GM19438 (cell line): ENCODE measurements at regions not wholly inside any gene's neighbourhood (a gene's known extent, or its start where the extent isn't known, plus 50 kb on each side); places are given as distances from the start of the nearest gene placed in this dataset.
"Not testable (repeated sequence)": the region's sequence is repeated elsewhere in the genome, so short reads cannot be mapped to it uniquely, and the experiment has no call there.

Experiments used
- ATAC-seq: cut with Tn5 transposase; IDR thresholded peaks from one replicate; pipeline ENCODE4 v1.9.1; 2021; ENCODE audit warnings: low read depth; ENCODE audit not compliant: unreplicated experiment

GRCh38 chr18:41899535-41899934 lies 55.5 kb upstream of the PIK3C3 start:
- no peak for ATAC-seq

- ATAC-seq, result no peak
Observed at GRCh38 chr18:41893432-41893831, 61.6 kb upstream of the PIK3C3 start.

DNA sequence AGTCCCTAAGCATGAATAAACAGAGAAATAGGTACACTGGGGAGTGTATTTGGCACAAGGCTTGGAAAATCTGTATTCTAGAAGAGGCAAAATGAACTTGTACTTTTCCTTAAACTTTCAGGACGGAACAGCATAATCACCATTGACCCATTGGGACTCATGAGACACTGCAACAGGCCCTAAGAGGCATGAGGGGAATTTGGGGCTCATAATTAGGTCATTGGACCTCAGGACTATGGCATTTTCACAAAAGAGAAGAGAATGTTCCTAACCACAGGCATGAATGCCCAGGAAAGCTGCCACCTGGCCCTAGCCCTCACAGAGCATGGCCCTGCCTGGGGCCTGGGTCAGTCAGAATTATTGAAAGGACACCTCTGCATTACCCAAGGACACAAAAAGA lies 67.9 kb upstream of the PIK3C3 start:
- no peak for ATAC-seq

DNA sequence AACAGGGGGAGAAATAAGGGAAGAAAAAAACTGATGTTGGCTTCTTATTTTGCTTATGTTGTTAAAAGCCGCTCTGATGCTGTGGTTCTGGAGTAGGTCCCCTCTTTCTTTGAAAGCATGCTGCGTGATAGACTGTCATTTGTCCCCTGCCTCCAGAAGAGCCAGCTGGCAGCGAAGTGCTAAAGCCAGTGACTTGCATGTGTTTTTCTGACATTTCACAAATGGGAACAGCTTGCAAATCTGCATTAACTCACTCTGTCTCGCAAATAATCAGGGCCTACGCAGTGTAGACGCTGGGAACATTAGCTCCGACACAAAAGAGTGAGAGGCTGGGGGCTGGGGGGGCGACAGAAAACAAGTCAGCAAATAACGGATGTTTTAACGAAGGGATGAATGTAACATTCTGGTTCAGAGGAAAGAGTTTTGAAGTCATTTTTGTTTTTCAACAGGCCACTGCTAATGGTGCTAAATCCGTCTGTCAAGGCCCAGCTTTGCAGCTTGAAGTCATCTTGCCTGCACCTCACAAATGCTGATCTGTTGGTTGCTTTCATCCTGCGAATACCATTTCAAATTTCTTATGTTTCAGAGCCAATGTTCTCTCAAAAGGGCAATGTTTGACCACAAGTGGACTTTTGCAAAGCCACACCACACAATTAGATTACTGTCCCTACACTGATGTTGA lies 68.8 kb upstream of the PIK3C3 start:
- ATAC-seq, result no peak

- no peak for ATAC-seq
Observed at GRCh38 chr18:41881285-41881684, 73.7 kb upstream of the PIK3C3 start.

DNA sequence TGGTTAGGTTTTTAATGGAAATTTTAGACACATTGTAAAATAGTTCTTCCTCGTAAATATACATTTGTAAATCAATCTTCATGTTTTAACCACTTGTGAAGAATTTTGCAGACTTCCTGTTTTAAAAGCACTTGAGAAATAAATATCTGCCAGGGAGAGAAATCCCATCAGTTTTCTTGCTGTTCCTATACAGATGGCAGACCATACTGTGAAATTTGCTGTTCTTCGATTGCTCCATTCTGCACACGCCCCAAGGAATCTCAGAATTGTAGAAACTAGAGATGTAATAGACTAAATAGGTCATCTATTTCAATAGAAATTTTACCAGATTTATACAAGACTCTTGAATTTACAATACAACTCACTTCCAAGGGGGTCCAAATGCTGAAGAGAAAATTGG lies 75.8 kb upstream of the PIK3C3 start:
- no peak for ATAC-seq

- ATAC-seq, result no peak
Observed at GRCh38 chr18:41875094-41875780, 79.8 kb upstream of the PIK3C3 start.

DNA sequence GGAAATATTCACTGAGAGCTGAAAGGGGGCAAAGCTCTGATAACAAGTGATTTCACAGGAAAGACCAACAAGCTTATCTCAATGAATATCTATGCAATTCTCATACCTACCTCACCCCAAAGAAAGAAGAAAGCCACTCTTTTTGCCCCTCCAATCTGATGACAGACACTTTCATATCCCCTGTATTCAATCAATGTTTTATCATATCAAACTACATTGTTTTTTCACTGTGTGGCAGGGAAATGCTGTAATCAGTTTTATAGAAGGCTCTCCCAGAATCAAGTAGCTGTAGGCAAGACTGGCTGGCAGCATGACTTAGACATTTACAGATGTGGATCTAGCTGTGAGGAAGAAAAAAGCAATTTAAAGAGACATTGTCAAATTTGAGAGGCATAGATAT lies 81.3 kb upstream of the PIK3C3 start:
- no peak for ATAC-seq

- ATAC-seq, result no peak
Observed at GRCh38 chr18:41872206-41872605, 82.8 kb upstream of the PIK3C3 start.

DNA sequence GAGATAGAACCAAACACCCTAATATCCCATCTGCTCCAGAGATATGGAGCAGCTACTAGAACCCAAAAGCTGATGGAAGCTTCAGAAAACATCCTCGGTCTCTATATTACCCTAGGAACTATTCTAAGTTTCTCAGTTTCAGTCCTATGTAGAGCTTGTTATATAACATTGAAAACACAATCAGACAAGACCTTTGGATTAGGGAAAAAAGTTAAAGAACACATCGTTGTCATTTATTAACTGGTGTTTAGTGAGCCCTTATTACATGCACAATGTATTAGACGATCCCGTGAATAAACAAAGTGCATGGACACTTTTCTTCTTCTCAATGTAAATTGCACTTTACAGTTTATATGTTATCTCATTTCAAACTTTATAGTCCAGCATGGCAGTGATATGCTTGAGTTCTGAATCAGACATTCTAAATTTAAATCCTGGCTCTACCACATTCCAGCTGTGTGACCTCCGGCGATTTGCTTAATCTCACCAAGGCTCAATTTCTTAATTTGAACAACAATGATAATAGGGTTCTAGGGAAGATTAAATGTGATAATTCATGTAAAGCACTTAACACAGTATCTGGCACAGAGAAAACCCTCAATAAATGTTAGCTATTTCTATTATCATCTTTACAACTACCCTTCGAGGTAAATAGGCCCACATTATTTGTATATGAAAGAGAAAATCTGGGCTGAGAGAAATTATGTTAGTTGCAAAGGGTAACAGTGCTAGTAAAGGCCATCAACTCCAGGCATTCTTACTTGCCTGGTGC lies 83.6 kb upstream of the PIK3C3 start:
- no peak for ATAC-seq

DNA sequence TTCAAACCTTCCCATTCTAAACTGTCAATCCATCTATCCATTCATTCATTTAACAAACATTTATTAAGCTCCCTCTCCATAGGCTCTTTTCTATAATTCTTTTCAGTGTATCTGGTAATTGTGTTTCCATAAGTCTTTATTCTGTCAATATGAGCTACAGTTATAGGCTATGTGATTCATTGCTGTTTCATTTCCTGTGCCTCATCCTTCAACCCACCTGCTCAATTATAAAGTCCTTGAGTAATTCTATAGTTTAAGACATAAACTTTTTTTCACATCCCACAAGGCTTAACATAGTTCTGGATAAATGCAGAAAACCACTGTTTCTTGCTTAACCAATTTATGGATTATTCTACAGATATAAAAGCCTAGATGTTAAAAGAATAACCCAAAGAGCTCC lies 84.2 kb upstream of the PIK3C3 start:
- no peak for ATAC-seq

GRCh38 chr18:41870191-41870590 lies 84.8 kb upstream of the PIK3C3 start:
- no peak for ATAC-seq

- ATAC-seq, result not testable (repeated sequence)
Observed at GRCh38 chr18:41865796-41866195, 89.2 kb upstream of the PIK3C3 start.

DNA sequence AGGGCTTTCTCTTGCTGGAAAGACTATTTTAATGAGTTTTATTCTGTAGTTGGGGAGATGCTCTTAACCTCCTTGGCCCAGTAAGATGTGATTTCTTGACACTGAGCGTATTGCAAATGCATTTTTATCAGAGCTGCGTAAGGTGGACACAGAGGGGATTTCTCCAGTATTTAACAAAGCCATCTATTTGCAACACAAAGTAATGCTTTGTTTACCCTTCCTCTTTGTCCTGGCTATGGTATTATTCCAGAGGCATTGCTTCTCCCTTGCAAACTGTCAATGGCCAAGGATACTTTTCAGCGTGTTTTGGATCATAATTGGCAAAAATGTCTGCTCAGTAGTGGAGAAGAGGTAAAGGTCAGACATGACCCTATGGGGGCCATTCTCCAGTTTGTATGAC lies 90.8 kb upstream of the PIK3C3 start:
- ATAC-seq, result no peak

- no peak for ATAC-seq
Observed at GRCh38 chr18:41862921-41863320, 92.1 kb upstream of the PIK3C3 start.

DNA sequence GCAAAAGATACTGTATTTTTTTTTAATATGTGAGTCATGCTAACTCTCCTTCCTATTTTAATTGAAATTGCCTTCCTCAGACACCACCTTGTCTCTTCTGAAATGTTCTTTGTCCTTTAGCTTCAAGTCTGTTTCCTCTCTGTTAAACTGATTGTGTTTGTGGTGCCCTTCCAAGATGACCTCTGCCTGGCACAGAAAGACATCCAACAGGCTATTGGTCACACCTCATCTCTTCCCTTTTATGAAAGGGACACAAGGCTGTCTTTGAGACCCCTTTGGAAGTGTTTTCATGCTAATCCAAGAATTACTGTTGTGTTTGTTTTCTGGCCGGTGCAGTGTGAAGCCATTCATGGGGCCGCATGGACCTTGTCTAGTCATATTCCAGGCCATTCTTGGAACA lies 94.0 kb upstream of the PIK3C3 start:
- ATAC-seq, result no peak

DNA sequence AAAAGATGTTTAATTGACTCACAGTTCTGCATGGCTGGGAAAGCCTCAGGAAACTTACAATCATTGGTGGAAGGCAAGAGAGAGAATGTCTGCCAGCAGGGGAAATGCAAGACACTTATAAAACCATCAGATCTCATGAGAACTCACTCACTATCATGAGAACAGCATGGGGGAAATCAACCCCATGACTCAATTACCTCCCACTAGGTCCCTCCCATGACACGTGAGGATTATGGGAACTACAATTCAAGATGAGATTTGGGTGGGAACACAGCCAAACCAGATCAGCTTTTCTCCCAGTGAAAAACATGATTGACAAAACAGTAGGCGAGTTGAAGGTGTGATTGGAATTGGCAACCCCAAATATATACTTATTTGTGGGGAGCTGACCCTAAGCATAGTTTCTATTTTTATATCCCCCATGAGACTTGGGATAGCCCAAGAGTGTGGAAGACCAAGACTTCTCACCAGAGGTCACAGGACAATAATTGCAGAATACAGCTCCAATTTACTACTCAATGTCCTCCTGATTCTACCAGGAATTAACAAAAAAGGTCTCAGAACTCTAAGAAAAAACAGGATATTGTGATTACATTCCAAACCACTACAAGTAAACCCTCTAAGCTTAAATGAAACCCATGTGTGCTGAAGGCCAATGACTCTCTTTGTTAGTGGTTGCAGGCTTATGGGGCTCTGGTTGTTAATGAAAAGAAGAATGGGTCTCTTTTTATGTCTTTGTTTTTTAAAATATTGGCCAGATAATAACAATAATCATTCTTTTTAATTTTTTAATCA lies 96.1 kb upstream of the PIK3C3 start:
- no peak for ATAC-seq

DNA sequence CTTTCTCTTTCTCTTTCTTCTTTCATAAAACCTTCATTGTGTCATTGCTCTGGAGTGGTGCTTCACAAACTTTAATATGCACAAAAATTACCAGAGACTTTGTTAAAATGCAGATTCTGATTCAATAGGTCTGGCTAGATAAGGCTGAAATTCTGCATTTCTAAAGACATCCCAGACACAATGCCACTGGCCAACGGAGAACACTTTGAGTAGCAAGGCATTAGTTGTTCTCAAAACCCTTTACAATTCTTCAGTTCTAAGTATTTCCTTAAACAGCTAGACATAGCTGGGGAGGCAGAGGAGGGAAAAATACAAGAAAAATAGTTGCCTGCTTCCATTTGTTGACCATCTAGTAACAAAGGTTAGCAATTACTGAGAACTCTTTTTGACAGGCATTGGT lies 101.8 kb upstream of the PIK3C3 start:
- no peak for ATAC-seq

- ATAC-seq, result no peak
Observed at GRCh38 chr18:41850781-41851180, 104.3 kb upstream of the PIK3C3 start.

DNA sequence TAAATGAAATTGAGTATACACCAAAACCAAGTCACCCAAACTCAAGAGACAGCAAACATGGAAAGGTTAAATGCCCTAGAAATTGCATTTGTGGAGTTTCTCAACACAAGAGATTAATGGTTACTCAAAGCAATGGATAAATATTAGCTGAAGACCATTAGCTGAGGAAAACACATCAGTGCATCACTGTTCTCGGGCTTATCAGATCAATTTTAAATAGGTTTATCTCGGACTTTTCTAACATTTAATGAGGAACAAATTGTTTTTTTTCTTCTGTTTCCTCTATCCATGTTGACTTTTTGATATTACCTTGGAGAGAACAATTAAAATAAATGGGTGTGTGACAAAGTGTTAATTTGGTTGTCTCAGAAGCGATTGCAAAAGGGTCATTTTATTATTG lies 105.4 kb upstream of the PIK3C3 start:
- ATAC-seq, result no peak

- no peak for ATAC-seq
Observed at GRCh38 chr18:41845563-41845962, 109.5 kb upstream of the PIK3C3 start.
